ENCODE measurements at regions not wholly inside any gene's neighbourhood (a gene's known extent, or its start where the extent isn't known, plus 50 kb on each side); places are given as distances from the start of the nearest gene placed in this dataset.

- H3K27me3 ChIP-seq (ENCODE audit: control insufficient read depth, insufficient read depth, low read length), result no peaks in the 10 kb centered on the region
- TF ChIP-seq CTCF (IDR thresholded peaks at IDR 0.05; ENCODE audit: low read depth, low read length), result no peak
- H3K4me3 ChIP-seq (ENCODE audit: low read depth, low read length), result no peak overlapping the region
Observed at GRCh38 chr21:22871692-22872091, 1873.5 kb downstream of the NCAM2 start.

GRCh38 chr21:22880573-22880972 is 1882.4 kb downstream of the NCAM2 start:
- Histone ChIP-seq H3K27ac (ENCODE audit: low read depth, low read length) (no peak overlapping the region), H3K4me3 (ENCODE audit: low read depth, low read length) (no peak overlapping the region), H3K27me3 (ENCODE audit: control insufficient read depth, insufficient read depth, low read length) (no peaks in the 10 kb centered on the region), H3K9me3 (ENCODE audit: control insufficient read depth, insufficient read depth, low read length) (peaks cover 5% of the 10 kb centered on the region)
- ChIA-PET POLR2A (no interaction called here), CTCF (no interaction called here)
- DNase-seq (ENCODE audit: low read depth, low spot score), result no peak
- TF ChIP-seq CTCF (IDR thresholded peaks at IDR 0.05; ENCODE audit: low read depth, low read length), result no peak

More at GRCh38 chr21:22871692-22872091, 1873.5 kb downstream of the NCAM2 start:
- POLR2A ChIA-PET, result no interaction called here
- no peak for DNase-seq (ENCODE audit: low read depth, low spot score)
- peaks cover 10% of the 10 kb centered on the region; the same call in 1 of the 2 replicates for H3K9me3 ChIP-seq (ENCODE audit: control insufficient read depth, insufficient read depth, low read length)
- CTCF ChIA-PET, result no interaction called here
- H3K27ac ChIP-seq (ENCODE audit: low read depth, low read length), result no peak overlapping the region

GRCh38 chr21:22881131-22881530 is 1882.9 kb downstream of the NCAM2 start:
- ChIA-PET POLR2A (no interaction called here), CTCF (no interaction called here)

GRCh38 chr21:22885079-22885478 is 1886.9 kb downstream of the NCAM2 start:
- no peak for DNase-seq (ENCODE audit: low read depth, low spot score)
- CTCF ChIA-PET, result no interaction called here
- H3K9me3 ChIP-seq (ENCODE audit: control insufficient read depth, insufficient read depth, low read length), result peaks cover 5% of the 10 kb centered on the region
- no peaks in the 10 kb centered on the region for H3K27me3 ChIP-seq (ENCODE audit: control insufficient read depth, insufficient read depth, low read length)
- no peak overlapping the region for H3K4me3 ChIP-seq (ENCODE audit: low read depth, low read length)
- POLR2A ChIA-PET, result no interaction called here
- H3K27ac ChIP-seq (ENCODE audit: low read depth, low read length), result no peak overlapping the region
- no peak for TF ChIP-seq CTCF (IDR thresholded peaks at IDR 0.05; ENCODE audit: low read depth, low read length)

More at GRCh38 chr21:22881131-22881530, 1882.9 kb downstream of the NCAM2 start:
- Histone ChIP-seq H3K27me3 (ENCODE audit: control insufficient read depth, insufficient read depth, low read length) (no peaks in the 10 kb centered on the region), H3K27ac (ENCODE audit: low read depth, low read length) (no peak overlapping the region), H3K4me3 (ENCODE audit: low read depth, low read length) (no peak overlapping the region), H3K9me3 (ENCODE audit: control insufficient read depth, insufficient read depth, low read length) (peaks cover 5% of the 10 kb centered on the region)
- TF ChIP-seq CTCF (IDR thresholded peaks at IDR 0.05; ENCODE audit: low read depth, low read length), result no peak
- no peak for DNase-seq (ENCODE audit: low read depth, low spot score)

- Histone ChIP-seq H3K27me3 (ENCODE audit: control insufficient read depth, insufficient read depth, low read length) (no peaks in the 10 kb centered on the region), H3K9me3 (ENCODE audit: control insufficient read depth, insufficient read depth, low read length) (peaks cover 11% of the 10 kb centered on the region), H3K4me3 (ENCODE audit: low read depth, low read length) (no peak overlapping the region), H3K27ac (ENCODE audit: low read depth, low read length) (no peak overlapping the region)
- DNase-seq (ENCODE audit: low read depth, low spot score), result no peak
- no peak for TF ChIP-seq CTCF (IDR thresholded peaks at IDR 0.05; ENCODE audit: low read depth, low read length)
- ChIA-PET CTCF (no interaction called here), POLR2A (no interaction called here)
Observed at GRCh38 chr21:22885614-22886013, 1887.4 kb downstream of the NCAM2 start.

Measured in AG04450 (cell line).